ENCODE measurements at regions not wholly inside any gene's neighbourhood (a gene's known extent, or its start where the extent isn't known, plus 50 kb on each side); places are given as distances from the start of the nearest gene placed in this dataset.

DNA sequence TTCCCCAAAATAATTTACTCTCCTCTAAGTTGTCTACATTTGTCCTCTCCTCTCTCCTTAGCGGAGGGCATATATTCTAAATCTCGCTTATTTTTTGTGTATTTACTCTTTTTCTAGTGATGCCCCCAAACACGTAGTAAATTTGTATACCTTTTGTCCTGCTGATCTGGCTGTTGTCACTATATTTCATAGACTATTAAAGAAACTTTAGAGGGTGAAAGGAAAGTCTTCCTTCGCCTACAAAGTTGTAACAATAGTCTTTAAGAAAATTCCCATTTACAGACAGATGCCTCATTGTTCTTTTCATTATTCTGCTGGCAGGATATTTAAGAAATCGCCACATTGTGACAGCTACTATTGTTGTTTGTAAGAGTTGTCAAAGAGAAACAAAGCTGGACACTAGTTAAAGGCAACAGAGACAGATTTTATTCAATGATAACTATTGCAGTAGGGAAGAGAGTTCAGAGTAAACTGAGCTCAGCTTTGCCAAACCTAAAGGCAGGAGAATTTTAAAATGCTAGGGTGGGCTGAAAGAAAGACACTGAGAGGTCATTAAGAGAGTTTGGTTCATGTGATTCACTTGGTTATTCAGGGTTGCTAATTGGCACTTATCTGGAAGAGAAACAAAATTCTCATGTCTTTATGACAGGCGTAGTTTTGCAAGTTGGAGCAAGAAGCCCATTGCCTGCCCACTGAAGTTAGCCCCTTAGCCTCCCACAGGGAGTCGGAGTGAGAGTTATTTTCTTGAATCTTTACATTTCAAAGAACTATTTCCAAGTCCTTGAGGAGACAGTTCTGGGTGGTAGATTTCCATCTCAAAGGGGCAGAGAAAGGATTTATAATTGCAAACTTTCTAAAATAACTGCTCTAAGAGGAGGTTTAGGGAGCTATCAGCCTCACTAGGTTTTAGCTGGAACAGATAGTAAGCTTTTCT lies 1272.5 kb upstream of the SEL1L start:
- TF ChIP-seq ZNF232 (CRISPR knock-in tag; IDR thresholded peaks at IDR 0.05), result no peak
- TF ChIP-seq, protein P1, sequence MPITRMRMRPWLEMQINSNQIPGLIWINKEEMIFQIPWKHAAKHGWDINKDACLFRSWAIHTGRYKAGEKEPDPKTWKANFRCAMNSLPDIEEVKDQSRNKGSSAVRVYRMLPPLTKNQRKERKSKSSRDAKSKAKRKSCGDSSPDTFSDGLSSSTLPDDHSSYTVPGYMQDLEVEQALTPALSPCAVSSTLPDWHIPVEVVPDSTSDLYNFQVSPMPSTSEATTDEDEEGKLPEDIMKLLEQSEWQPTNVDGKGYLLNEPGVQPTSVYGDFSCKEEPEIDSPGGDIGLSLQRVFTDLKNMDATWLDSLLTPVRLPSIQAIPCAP (CRISPR knock-in tag; IDR thresholded peaks at IDR 0.05), result no peak
- TF ChIP-seq, protein P2, sequence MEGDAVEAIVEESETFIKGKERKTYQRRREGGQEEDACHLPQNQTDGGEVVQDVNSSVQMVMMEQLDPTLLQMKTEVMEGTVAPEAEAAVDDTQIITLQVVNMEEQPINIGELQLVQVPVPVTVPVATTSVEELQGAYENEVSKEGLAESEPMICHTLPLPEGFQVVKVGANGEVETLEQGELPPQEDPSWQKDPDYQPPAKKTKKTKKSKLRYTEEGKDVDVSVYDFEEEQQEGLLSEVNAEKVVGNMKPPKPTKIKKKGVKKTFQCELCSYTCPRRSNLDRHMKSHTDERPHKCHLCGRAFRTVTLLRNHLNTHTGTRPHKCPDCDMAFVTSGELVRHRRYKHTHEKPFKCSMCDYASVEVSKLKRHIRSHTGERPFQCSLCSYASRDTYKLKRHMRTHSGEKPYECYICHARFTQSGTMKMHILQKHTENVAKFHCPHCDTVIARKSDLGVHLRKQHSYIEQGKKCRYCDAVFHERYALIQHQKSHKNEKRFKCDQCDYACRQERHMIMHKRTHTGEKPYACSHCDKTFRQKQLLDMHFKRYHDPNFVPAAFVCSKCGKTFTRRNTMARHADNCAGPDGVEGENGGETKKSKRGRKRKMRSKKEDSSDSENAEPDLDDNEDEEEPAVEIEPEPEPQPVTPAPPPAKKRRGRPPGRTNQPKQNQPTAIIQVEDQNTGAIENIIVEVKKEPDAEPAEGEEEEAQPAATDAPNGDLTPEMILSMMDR (IDR thresholded peaks at IDR 0.05), result no peak
- no peak for TF ChIP-seq JUN (CRISPR knock-in tag; IDR thresholded peaks at IDR 0.05)
- TF ChIP-seq, protein P3, sequence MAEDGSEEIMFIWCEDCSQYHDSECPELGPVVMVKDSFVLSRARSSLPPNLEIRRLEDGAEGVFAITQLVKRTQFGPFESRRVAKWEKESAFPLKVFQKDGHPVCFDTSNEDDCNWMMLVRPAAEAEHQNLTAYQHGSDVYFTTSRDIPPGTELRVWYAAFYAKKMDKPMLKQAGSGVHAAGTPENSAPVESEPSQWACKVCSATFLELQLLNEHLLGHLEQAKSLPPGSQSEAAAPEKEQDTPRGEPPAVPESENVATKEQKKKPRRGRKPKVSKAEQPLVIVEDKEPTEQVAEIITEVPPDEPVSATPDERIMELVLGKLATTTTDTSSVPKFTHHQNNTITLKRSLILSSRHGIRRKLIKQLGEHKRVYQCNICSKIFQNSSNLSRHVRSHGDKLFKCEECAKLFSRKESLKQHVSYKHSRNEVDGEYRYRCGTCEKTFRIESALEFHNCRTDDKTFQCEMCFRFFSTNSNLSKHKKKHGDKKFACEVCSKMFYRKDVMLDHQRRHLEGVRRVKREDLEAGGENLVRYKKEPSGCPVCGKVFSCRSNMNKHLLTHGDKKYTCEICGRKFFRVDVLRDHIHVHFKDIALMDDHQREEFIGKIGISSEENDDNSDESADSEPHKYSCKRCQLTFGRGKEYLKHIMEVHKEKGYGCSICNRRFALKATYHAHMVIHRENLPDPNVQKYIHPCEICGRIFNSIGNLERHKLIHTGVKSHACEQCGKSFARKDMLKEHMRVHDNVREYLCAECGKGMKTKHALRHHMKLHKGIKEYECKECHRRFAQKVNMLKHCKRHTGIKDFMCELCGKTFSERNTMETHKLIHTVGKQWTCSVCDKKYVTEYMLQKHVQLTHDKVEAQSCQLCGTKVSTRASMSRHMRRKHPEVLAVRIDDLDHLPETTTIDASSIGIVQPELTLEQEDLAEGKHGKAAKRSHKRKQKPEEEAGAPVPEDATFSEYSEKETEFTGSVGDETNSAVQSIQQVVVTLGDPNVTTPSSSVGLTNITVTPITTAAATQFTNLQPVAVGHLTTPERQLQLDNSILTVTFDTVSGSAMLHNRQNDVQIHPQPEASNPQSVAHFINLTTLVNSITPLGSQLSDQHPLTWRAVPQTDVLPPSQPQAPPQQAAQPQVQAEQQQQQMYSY (CRISPR knock-in tag; IDR thresholded peaks at IDR 0.05), result no peak
- no peak for TF ChIP-seq ZBTB21 (CRISPR knock-in tag; IDR thresholded peaks at IDR 0.05; ENCODE audit: borderline replicate concordance)
- TF ChIP-seq, protein P4, sequence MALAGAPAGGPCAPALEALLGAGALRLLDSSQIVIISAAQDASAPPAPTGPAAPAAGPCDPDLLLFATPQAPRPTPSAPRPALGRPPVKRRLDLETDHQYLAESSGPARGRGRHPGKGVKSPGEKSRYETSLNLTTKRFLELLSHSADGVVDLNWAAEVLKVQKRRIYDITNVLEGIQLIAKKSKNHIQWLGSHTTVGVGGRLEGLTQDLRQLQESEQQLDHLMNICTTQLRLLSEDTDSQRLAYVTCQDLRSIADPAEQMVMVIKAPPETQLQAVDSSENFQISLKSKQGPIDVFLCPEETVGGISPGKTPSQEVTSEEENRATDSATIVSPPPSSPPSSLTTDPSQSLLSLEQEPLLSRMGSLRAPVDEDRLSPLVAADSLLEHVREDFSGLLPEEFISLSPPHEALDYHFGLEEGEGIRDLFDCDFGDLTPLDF (CRISPR knock-in tag; IDR thresholded peaks at IDR 0.05), result no peak
- no peak for TF ChIP-seq RELA (CRISPR knock-in tag; IDR thresholded peaks at IDR 0.05; ENCODE audit: borderline replicate concordance)

Data from WTC11 (cell line).